HL-60 (cell line): ENCODE measurements at regions not wholly inside any gene's neighbourhood (a gene's known extent, or its start where the extent isn't known, plus 50 kb on each side); places are given as distances from the start of the nearest gene placed in this dataset.

Experiments
- CTCF ChIP-seq: IDR thresholded peaks from one replicate; pipeline ENCODE4 v1.5.1; 2011; ENCODE audit warnings: low read length, control low read depth, inconsistent platforms; ENCODE audit not compliant: insufficient read depth
- GABPA ChIP-seq: IDR thresholded peaks from 2 replicates; pipeline ENCODE4 v1.6.1; 2012; ENCODE audit warnings: low read depth
- REST ChIP-seq: IDR thresholded peaks from 2 replicates; pipeline ENCODE4 v1.6.1; 2012; ENCODE audit warnings: low read depth; ENCODE audit not compliant: insufficient replicate concordance

GRCh38 chr7:9776900-9777299 lies 1196.8 kb upstream of the PHF14 start:
- TF ChIP-seq CTCF (no peak), GABPA (no peak), REST (peak; percentile 88)
